GM13977 (cell line): ENCODE measurements at regions not wholly inside any gene's neighbourhood (a gene's known extent, or its start where the extent isn't known, plus 50 kb on each side); places are given as distances from the start of the nearest gene placed in this dataset.
"Not testable (repeated sequence)": the region's sequence is repeated elsewhere in the genome, so short reads cannot be mapped to it uniquely, and the experiment has no call there.

Experiments
- DNase-seq: peaks from one replicate; pipeline ENCODE4 v3.0.0; 2012; ENCODE audit warnings: low spot score
- in situ Hi-C: fragments of 300-500 bp; cut with MboI; formaldehyde crosslinking; loops from one replicate; pipeline ENCODE4 v1.12.0; 2022; ENCODE audit warnings: low sequenced_read_pairs, low pct_unique_long_range_greater_than_20kb, mixed read lengths, inconsistent platforms; ENCODE audit not compliant: unreplicated experiment
- TF ChIP-seq, protein P1 (sequence below): IDR thresholded peaks from 2 replicates; pipeline ENCODE4 v1.5.1; 2012; ENCODE audit warnings: mild to moderate bottlenecking, control low read depth; ENCODE audit not compliant: insufficient read depth; ENCODE audit errors: extremely low read depth, missing control alignments

DNA sequence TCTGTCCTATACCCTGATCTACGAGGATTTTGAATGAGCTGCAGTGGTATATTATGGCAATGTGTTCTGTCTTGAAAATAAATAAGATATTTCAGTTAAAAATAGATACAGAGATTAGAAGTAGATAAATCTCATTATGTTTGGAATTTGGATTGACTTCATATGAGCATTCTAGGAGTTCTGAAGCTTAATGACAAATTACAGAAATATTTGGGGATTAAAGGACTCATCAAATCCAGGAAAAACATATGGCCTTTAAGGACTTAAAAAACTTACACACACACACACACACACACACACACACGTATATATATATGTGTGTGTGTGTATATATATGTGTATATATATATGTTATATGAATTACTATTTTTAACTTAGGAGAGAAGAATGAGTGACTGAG is 446.9 kb upstream of the CD180 start:
- no peak for DNase-seq
- TF ChIP-seq, protein P1, sequence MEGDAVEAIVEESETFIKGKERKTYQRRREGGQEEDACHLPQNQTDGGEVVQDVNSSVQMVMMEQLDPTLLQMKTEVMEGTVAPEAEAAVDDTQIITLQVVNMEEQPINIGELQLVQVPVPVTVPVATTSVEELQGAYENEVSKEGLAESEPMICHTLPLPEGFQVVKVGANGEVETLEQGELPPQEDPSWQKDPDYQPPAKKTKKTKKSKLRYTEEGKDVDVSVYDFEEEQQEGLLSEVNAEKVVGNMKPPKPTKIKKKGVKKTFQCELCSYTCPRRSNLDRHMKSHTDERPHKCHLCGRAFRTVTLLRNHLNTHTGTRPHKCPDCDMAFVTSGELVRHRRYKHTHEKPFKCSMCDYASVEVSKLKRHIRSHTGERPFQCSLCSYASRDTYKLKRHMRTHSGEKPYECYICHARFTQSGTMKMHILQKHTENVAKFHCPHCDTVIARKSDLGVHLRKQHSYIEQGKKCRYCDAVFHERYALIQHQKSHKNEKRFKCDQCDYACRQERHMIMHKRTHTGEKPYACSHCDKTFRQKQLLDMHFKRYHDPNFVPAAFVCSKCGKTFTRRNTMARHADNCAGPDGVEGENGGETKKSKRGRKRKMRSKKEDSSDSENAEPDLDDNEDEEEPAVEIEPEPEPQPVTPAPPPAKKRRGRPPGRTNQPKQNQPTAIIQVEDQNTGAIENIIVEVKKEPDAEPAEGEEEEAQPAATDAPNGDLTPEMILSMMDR, result no peak
- in situ Hi-C loops, result no loop called here

DNA sequence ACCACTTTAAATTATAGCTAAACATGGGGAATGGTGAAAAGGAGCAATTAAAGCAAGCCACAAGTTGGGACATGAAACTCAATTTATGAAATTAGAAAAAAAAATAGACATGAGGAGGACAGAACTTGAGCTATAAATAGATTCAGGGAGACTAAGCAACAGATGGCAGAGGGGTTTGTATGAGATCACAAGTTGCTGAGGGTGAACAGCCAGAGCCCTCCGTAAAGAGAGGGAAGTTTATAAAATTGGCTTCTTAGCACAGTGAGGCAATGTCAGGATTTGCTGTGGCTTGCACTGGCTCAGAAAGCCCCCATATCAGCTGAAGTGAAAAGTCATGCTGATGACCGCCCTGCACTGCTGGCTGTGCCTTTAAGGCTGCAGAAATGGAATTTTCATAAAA is 443.4 kb upstream of the CD180 start:
- no peak for DNase-seq
- in situ Hi-C loops, result no loop called here
- TF ChIP-seq, protein P1, result no peak

DNA sequence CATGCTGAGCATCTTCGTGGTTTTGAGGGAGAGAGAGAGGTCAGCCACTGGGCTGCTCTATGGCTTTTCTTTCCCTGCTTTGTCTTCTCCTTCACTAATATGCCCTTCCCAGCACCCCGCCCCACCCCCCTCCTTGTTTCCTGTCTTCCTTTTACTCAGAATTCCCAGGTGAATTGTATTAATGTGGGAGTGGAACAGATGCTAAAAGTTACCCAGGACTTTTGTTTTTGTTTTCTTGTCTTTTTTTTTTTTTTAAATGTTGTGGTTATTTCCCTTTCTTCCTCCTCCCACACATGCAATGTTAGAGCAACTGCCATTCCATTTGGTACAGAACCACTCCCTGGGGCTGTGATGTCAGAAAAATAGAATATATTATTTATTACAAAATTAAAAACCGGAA is 442.7 kb upstream of the CD180 start:
- TF ChIP-seq, protein P1, result no peak
- in situ Hi-C loops, result no loop called here
- DNase-seq, result no peak

DNA sequence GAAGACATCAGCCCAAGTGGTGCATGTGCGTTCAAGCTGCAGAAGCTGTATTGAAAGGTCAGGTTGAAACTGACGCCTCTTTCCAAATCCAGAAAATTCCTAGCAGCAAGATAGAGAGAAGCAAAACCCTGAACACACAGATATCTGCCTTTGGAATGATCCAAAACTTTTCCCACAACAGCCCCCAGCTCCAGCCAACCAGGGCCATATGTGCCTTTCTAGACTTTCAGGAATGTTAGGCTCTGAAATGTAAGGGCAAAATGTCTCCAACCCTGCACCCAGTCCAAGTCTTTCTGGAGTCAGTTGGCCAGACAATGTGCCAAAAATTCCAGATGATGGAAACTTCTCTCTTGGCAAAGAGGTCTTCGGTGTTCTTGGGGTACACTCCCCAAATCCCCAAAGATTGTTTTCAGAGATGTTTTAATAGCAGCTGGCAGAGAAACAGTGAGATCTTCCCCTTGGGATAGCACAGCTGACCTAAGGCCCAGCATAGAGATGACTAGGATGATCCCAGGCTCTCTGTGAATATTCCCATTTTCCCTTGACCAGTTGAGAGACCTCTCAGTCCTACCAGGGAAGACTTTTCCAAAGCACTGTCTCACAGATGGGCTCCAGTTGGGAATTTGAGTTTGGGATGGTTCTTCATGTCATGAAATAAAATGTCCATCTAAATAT is 440.4 kb upstream of the CD180 start:
- in situ Hi-C loops, result no loop called here
- DNase-seq, result no peak
- TF ChIP-seq, protein P1, result no peak

DNA sequence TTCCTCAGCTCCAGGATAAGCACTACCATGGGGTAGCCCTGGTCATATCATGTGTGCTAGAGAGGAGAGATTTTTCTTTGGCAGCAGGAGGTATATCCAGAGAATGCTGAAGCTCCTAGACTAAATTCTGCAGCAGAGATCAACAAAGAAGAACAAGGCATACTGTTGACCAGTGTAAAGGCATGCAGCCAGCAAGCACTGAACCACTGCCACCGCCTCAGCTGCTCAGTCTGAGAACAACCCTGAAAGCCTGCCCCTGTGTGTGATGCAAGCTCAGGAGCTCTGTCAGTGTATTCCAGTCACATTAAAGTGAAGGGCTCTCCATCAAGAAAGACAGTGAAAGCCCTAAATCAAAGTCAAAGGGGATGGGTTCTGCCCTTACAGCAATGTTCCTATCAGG is 439.5 kb upstream of the CD180 start:
- TF ChIP-seq, protein P1, result no peak
- in situ Hi-C loops, result no loop called here
- DNase-seq, result no peak

DNA sequence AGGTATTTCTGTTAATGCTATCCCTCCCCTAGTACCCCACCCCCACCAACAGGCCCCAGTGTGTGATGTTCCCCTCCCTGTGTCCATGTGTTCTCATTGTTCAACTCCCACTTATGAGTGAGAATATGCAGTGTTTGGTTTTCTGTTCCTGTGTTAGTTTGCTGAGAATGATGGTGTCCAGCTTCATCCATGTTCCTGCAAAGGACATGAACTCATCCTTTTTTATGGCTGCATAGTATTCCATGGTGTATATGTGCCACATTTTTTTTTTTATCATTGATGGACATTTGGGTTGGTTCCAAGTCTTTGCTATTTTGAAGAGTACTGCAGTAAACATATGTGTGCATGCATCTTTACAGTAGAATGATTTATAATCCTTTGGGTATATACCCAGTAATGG is 430.5 kb upstream of the CD180 start:
- DNase-seq, in situ Hi-C loops: not testable (repeated sequence)

DNA sequence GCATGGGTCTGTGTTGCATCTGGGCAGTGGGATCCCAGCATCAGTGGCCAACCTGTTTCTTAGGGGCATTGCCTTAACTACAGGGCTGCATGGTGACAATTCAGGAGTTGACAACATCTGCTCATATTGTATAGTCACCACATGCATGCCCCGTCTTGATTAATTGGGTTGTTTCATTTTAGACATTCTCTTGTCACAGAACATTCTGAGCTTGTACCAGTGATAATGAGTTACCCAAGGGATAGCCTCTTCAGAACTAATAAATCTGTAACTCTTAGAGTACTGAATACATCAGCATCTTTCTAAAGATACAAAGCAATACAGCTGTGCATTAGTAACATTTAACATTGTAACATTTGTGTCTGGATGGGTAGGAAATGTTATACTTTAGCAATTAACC is 426.5 kb upstream of the CD180 start:
- DNase-seq, result no peak
- TF ChIP-seq, protein P1, result no peak
- in situ Hi-C loops, result no loop called here
